GM13977 (cell line): ENCODE measurements at regions not wholly inside any gene's neighbourhood (a gene's known extent, or its start where the extent isn't known, plus 50 kb on each side); places are given as distances from the start of the nearest gene placed in this dataset.

Experiments used
- DNase-seq: peaks from one replicate; pipeline ENCODE4 v3.0.0; 2012; ENCODE audit warnings: low spot score
- CTCF ChIP-seq: IDR thresholded peaks from 2 replicates; pipeline ENCODE4 v1.5.1; 2012; ENCODE audit warnings: mild to moderate bottlenecking, control low read depth; ENCODE audit not compliant: insufficient read depth; ENCODE audit errors: extremely low read depth, missing control alignments
- in situ Hi-C: fragments of 300-500 bp; cut with MboI; formaldehyde crosslinking; loops from one replicate; pipeline ENCODE4 v1.12.0; 2022; ENCODE audit warnings: low sequenced_read_pairs, low pct_unique_long_range_greater_than_20kb, mixed read lengths, inconsistent platforms; ENCODE audit not compliant: unreplicated experiment

GRCh38 chr1:222223010-222223409, 324.9 kb downstream of the HHIPL2 start:
- in situ Hi-C loops = no loop called here
- TF ChIP-seq CTCF = no peak
- DNase-seq = no peak

GRCh38 chr1:222216255-222216754, 331.6 kb downstream of the HHIPL2 start:
- no peak for TF ChIP-seq CTCF

GRCh38 chr1:222210776-222211175, 337.1 kb downstream of the HHIPL2 start:
- DNase-seq = no peak
- no peak for TF ChIP-seq CTCF
- in situ Hi-C loops = no loop called here

More at GRCh38 chr1:222216255-222216754, 331.6 kb downstream of the HHIPL2 start:
- in situ Hi-C loops = no loop called here
- no peak for DNase-seq

- DNase-seq = no peak
- in situ Hi-C loops = no loop called here
- no peak for TF ChIP-seq CTCF
Measured at GRCh38 chr1:222204475-222204874, 343.4 kb downstream of the HHIPL2 start.

GRCh38 chr1:222202831-222203230, 345.1 kb downstream of the HHIPL2 start:
- TF ChIP-seq CTCF = no peak
- in situ Hi-C loops = no loop called here
- no peak for DNase-seq

- DNase-seq = no peak
- in situ Hi-C loops = no loop called here
- no peak for TF ChIP-seq CTCF
Measured at GRCh38 chr1:222196736-222197135, 351.2 kb downstream of the HHIPL2 start.

- DNase-seq = no peak
- in situ Hi-C loops = no loop called here
- no peak for TF ChIP-seq CTCF
Measured at GRCh38 chr1:222196288-222196687, 351.6 kb downstream of the HHIPL2 start.
